ENCODE measurements at regions not wholly inside any gene's neighbourhood (a gene's known extent, or its start where the extent isn't known, plus 50 kb on each side); places are given as distances from the start of the nearest gene placed in this dataset.
"Not testable (repeated sequence)": the region's sequence is repeated elsewhere in the genome, so short reads cannot be mapped to it uniquely, and the experiment has no call there.

- intact Hi-C loops (cut with DNase I): no loop called here
- no peak for DNase-seq (ENCODE audit: low spot score)
These were observed 78.3 kb upstream of the SLC16A7 start for GRCh38 chr12:59517522-59517921.

DNA sequence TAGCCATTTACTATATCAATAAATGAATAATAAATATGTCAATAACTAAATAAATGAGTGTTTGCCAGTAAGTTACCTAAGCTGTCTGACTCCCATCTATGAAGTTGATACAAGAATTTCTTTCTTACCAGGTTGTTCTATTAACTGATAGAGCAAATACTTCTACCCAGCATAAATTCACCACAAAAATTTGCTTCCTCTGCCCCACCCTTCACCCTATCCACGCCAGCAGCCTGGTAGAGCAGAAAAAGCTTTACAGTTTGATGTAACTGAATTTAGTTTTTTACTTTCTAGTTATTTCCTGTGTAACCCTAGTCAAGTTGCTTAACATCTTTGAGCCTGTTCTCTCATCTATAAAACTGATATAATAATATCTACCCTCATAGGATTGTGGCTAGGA is 94.9 kb upstream of the SLC16A7 start:
- no peak for DNase-seq (ENCODE audit: low spot score)
- intact Hi-C loops (cut with DNase I): no loop called here

DNA sequence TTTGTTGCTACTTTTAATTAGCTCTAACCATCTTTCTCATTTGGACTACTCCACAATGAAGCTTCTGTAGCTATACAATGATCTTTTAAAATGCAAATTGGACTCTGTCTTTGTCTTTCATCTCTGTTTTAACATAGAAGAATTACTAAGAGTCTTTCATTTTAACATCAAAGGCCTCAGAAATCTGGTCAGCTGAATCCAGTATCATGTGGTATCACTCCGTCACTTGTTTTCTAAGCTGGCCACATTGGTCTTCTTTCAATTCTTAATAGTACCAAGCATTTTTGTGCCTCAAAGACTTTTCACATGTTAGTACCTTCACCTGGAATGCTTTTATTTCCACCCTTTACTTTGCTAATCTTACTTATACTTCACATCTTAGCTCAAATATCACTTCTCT is 95.5 kb upstream of the SLC16A7 start:
- no peak for DNase-seq (ENCODE audit: low spot score)
- intact Hi-C loops (cut with DNase I): no loop called here

DNA sequence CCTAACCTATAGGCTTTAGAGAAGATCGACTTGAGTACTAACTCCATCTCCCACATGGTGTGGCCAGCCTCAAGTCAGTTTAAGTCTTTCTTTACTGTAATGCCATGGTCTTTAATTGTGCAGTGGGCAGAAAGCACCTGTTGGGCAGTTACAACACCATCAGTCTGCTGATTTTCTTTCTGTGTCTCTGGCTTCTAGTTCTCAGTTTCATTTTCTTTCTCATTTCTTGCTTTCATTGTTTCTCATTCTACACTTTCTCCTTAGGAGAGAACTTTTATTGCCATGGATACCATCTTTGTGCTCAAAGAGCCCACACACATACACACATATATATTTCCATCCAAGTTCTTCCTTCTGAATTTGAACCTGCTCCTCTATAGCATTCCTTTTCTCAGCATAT is 96.1 kb upstream of the SLC16A7 start:
- no peak for DNase-seq (ENCODE audit: low spot score)
- intact Hi-C loops (cut with DNase I): no loop called here

- DNase-seq (ENCODE audit: low spot score): no peak
- intact Hi-C loops (cut with DNase I): no loop called here
These were observed 101.2 kb upstream of the SLC16A7 start for GRCh38 chr12:59494617-59495016.

DNA sequence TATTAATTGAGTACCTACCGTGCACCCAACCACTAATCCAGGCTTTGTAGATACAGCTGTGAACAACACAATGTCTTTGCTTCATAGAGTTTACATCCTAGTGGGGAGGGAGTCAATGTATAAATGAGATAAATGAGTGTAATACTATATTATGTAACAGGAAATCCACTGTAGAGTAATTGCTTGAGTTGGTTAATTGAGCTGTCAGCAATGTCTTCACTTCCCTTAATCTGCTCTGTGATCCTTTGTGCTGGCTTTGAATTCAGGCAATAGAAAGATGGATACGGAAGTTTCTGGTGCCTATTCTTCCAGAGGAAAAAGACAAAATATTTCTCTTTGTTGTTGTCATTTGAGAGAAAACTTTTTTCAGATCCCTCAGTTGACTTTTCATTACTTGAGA is 104.0 kb upstream of the SLC16A7 start:
- DNase-seq (ENCODE audit: low spot score): no peak
- intact Hi-C loops (cut with DNase I): no loop called here

- intact Hi-C loops (cut with DNase I): no loop called here
- no peak for DNase-seq (ENCODE audit: low spot score)
These were observed 109.0 kb upstream of the SLC16A7 start for GRCh38 chr12:59486827-59487226.

DNA sequence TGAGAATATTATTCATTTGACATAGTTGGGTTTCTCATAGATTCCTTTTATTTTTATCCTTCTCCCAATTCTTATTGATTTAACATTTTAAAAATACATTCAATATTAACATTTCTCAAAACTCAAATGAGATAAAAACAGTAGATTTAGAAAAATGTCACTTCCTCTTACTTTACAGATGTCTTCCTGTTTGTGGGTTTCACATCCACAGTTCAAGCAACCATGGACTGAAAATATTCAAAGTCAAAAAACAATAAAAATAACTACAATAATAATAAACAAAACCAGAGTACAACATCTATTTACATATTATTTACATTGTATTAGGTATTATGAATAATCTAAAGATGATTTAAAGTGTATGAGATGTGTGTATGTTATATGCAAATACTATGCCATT is 111.3 kb upstream of the SLC16A7 start:
- intact Hi-C loops (cut with DNase I): no loop called here
- DNase-seq (ENCODE audit: low spot score): no peak

DNA sequence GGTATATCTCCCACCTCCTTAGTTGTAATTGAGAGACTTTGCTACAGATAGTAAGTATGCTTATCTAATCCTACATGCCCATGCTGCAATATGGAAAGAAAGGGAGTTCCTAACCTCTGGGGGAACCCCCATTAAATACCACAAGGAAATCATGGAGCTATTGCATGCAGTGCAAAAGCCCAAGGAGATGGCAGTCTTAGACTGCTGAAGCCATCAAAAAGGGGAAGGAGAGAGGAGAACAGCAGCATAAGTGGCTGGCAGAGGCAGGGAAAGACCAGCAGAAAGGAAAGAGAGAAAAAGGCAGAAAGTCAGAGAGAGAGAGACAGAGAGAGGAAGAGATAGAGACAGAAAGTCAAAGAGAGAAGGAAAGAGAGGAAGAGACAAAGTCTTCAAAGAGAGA is 121.6 kb upstream of the SLC16A7 start:
- DNase-seq (ENCODE audit: low spot score); intact Hi-C loops (cut with DNase I): not testable (repeated sequence)

DNA sequence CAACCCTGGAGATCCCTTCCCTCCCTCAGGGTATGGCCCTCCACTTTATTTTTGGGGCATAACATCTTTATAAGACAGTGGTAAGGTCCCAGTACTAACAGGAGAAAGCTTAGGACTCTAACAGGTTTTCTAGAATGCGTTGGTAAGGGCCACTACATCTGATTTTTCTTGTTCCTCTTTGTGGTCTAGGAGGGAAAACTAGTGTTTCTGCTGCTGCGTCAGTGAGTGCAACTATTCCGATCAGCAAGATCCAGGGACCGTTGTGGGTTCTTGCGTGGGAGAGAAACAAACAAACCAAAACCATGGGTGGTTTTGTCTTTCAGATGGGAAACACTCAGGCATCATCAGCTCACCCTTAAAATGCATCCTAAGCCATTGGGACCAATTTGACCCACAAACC is 123.6 kb upstream of the SLC16A7 start:
- no peak for DNase-seq (ENCODE audit: low spot score)
- intact Hi-C loops (cut with DNase I): no loop called here

DNA sequence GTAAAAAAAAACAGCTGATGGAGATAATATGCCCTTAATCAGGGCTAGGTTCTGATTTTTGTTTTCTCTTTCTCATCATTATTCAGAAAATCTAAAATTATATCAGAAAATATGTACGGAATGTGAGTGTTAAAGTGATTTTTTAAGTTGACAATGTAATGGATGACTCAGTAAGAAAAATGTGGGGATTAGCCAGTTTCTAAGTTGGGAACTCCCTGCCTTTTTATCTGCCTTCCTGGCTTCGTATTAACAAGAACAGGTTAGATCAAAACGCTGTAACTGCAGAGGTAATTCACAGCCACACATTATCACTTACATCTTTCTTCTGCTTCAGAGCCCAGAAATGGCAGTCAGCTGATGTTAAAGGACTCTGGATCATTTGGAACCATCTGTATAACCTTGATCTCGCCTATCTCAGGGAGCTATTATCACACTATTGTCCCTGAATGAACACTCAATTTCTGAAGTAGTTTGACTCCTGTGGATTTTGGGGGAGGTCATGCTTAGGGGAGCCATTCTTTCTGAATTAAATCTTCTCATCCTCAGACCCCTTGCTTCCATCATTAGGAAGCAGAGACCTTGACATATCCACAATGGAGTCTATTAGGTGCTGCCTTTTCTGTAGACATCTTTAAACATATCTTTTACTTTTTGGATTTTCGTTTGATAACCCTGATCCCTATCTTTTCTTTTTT is 135.7 kb upstream of the SLC16A7 start:
- no peak for DNase-seq (ENCODE audit: low spot score)
- intact Hi-C loops (cut with DNase I): no loop called here

- intact Hi-C loops (cut with DNase I): no loop called here
These were observed 142.4 kb upstream of the SLC16A7 start for GRCh38 chr12:59453475-59453874.

GRCh38 chr12:59452746-59453145 is 143.1 kb upstream of the SLC16A7 start:
- no peak for DNase-seq (ENCODE audit: low spot score)
- intact Hi-C loops (cut with DNase I): no loop called here

More at GRCh38 chr12:59453475-59453874, 142.4 kb upstream of the SLC16A7 start:
- no peak for DNase-seq (ENCODE audit: low spot score)

DNA sequence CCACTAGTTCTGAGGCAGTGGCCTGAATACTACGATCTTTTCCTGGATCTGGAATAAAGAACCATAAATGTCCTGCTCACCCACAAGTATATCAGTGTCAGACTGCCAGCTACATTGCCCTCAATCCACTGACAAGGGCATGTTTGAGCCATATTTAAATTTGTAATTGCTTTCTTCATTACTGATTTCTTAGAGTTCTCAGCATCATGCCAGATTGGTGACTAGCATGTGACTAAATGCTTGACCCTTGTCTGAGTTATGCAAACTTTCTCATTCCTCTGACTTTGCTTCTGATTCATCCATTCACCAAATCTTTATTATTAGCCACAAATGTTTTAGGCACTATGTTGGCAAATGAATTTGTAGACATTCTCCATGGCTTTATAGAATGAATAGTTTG is 143.6 kb upstream of the SLC16A7 start:
- no peak for DNase-seq (ENCODE audit: low spot score)
- intact Hi-C loops (cut with DNase I): no loop called here

GRCh38 chr12:59446116-59446515 is 149.7 kb upstream of the SLC16A7 start:
- no peak for DNase-seq (ENCODE audit: low spot score)
- intact Hi-C loops (cut with DNase I): loop anchor here (10.0 kb wide), 2 partner anchors 359 to 389 kb away; no protein-coding TSS in a partner anchor

- DNase-seq (ENCODE audit: low spot score): no peak
- intact Hi-C loops (cut with DNase I): loop anchor here (10.0 kb wide), 2 partner anchors 360 to 390 kb away; no protein-coding TSS in a partner anchor
These were observed 150.9 kb upstream of the SLC16A7 start for GRCh38 chr12:59444932-59445331.

DNA sequence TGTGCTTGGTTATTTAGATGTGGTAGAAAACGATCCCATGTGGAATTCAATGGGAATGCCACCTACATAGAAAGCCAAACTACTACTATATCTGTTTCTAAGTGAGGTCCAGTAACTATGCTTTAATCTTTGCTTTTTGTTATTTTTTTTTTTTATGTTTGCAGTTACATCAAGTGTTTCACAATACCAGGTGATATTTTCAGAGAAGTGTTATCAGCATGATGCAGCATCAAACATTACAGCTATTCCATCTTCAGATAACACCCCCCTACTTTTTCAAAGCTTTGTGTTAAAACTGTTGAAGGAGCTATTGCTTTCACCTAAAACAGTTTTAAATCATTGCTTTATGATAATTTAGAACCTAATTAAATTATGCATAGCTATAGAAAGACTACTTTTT is 163.8 kb upstream of the SLC16A7 start:
- intact Hi-C loops (cut with DNase I): no loop called here
- no peak for DNase-seq (ENCODE audit: low spot score)

GRCh38 chr12:59431266-59431665 is 164.6 kb upstream of the SLC16A7 start:
- intact Hi-C loops (cut with DNase I): no loop called here
- no peak for DNase-seq (ENCODE audit: low spot score)

DNA sequence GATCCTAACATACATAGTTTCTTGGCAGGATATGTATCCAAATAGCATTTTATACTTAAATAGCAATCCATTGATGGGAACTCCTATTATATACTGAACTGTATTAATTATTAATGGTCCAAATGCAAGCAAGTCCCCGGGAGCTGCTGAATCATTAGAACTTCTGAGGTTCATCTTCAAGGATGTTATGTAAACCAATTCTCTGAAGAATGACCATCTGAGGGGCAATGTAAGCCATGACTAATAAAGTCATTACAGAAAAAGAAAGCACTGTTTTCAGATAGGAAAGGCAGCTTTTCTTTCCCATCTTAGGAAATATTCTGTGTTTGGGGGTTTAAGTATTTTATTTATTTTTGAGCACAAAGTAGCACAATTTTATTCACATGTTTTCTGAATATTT is 166.1 kb upstream of the SLC16A7 start:
- intact Hi-C loops (cut with DNase I): no loop called here
- DNase-seq (ENCODE audit: low spot score): no peak

DNA sequence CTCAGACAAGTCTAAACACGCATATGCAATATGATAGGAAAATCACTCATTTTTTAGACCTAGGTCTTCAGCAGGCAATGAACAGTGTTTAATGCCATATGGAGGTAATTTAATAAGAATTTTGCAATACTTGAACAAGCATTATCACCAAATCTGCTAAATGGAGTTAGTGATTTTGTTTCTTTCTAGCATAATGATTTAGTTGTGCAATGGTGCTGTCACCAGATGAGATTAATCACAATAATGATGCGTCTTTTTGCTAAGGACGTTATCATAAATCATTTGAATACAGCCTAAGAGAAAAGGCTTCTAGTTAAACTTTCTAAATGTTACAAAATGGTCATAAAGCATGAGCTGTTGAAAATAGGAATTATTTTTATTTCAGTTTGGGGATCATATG is 170.0 kb upstream of the SLC16A7 start:
- intact Hi-C loops (cut with DNase I): no loop called here
- no peak for DNase-seq (ENCODE audit: low spot score)

- intact Hi-C loops (cut with DNase I); DNase-seq (ENCODE audit: low spot score): not testable (repeated sequence)
These were observed 171.2 kb upstream of the SLC16A7 start for GRCh38 chr12:59424666-59425065.

DNA sequence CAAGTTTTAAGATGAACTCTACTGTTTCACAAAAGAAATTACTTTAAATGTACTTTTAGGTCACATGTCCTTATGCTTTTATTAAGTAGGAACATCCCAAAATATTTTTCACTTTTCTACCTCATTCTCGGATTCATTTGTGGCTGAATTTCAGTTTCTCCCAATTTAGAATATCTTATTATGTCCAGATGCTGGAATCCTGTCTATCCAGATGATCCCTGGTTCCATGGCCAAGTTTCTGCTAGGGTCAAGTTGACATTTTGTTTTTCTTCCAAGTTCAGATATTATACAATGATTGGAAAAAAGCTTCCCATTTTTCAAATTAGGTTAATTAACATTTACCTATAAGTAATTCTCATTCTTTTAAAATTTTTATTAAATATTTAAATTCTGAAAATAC is 181.8 kb upstream of the SLC16A7 start:
- DNase-seq (ENCODE audit: low spot score): no peak
- intact Hi-C loops (cut with DNase I): no loop called here
